AG04450 (cell line): ENCODE measurements at regions not wholly inside any gene's neighbourhood (a gene's known extent, or its start where the extent isn't known, plus 50 kb on each side); places are given as distances from the start of the nearest gene placed in this dataset.

Source experiments
- CTCF ChIA-PET: fragments of 300-600, 350-600 bp; formaldehyde crosslinking; extraction: SDS; loops from one replicate; lab custom pipeline; 2022; ENCODE audit warnings: antibody characterized with exemption, inconsistent platforms; lab: Charles Lee
- POLR2A ChIA-PET: fragments of 350-600 bp; formaldehyde crosslinking; extraction: SDS; loops from one replicate; lab custom pipeline; 2021; ENCODE audit warnings: antibody characterized with exemption, inconsistent platforms; lab: Yijun Ruan, JAX
- DNase-seq: peaks from one replicate; pipeline ENCODE4 v3.0.0-alpha.2; 2011; ENCODE audit warnings: low read depth, low spot score
- H3K27ac ChIP-seq: one replicate; pipeline ENCODE4 v1.5.1; 2012; ENCODE audit warnings: low read depth, low read length, control low read depth
- H3K27me3 ChIP-seq: one replicate; pipeline ENCODE4 v1.6.0; 2012; ENCODE audit warnings: low read length; ENCODE audit not compliant: control insufficient read depth, insufficient read depth
- H3K4me3 ChIP-seq: 2 replicates; pipeline ENCODE4 v1.5.1; 2011; ENCODE audit warnings: mild to moderate bottlenecking, low read depth, low read length, control low read depth
- H3K9me3 ChIP-seq: 2 replicates; pipeline ENCODE4 v1.5.1; 2012; ENCODE audit warnings: low read length; ENCODE audit not compliant: control insufficient read depth, insufficient read depth
- TF ChIP-seq, protein P1 (sequence below): IDR thresholded peaks from 2 replicates; pipeline ENCODE4 v1.5.1; 2011; ENCODE audit warnings: low read depth, low read length, control low read depth, inconsistent platforms

DNA sequence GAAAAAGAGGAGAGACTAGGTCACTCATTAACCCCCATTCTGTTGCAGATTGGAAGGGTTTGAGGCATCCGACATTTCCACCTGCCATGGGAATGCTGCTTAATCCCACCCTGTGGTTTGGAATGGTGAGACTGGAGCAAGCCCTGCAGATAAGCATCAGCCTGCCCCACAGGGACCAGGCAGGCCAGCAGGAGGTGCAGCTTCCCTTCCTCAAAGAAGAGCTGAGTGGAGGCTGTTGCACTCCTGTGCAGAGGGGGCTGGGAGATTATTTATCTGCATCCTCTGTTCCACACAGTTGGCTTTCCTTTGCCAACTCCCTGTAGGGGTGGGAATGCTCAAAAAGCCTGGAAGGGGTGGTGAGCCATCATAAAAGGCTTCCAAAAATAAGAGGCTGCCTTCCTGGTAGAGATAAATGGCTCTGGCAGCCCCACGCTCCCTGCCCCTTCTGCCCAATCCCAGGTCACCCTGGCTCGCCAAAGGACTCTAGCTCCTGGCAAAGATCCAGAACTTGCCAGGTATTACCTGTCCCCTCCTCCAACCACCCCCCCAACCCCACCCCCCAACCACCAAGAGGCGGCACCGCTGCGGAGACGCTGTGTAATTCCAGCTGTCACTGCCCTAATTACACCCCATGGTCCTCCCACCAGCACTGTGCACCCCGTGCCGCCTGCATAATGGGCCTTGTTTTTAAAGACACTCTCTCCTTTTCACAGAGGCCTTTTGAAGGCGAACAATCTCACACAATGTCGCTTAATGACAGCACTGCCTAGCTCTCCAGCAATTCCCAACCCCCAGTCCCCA, 83.0 kb upstream of the ZC3H12A start:
- H3K4me3 ChIP-seq, result no peak overlapping the region
- TF ChIP-seq, protein P1, sequence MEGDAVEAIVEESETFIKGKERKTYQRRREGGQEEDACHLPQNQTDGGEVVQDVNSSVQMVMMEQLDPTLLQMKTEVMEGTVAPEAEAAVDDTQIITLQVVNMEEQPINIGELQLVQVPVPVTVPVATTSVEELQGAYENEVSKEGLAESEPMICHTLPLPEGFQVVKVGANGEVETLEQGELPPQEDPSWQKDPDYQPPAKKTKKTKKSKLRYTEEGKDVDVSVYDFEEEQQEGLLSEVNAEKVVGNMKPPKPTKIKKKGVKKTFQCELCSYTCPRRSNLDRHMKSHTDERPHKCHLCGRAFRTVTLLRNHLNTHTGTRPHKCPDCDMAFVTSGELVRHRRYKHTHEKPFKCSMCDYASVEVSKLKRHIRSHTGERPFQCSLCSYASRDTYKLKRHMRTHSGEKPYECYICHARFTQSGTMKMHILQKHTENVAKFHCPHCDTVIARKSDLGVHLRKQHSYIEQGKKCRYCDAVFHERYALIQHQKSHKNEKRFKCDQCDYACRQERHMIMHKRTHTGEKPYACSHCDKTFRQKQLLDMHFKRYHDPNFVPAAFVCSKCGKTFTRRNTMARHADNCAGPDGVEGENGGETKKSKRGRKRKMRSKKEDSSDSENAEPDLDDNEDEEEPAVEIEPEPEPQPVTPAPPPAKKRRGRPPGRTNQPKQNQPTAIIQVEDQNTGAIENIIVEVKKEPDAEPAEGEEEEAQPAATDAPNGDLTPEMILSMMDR, result peak; percentile 23
- ChIA-PET POLR2A (no interaction called here), CTCF (interaction anchor here (0.6 kb wide), 1 partner anchor 925 kb away, joined by 4 read pairs; no protein-coding TSS in a partner anchor)
- DNase-seq, result no peak
- H3K9me3 ChIP-seq, result no peaks in the 10 kb centered on the region
- H3K27ac ChIP-seq, result no peak overlapping the region
- peaks cover 2% of the 10 kb centered on the region for H3K27me3 ChIP-seq

DNA sequence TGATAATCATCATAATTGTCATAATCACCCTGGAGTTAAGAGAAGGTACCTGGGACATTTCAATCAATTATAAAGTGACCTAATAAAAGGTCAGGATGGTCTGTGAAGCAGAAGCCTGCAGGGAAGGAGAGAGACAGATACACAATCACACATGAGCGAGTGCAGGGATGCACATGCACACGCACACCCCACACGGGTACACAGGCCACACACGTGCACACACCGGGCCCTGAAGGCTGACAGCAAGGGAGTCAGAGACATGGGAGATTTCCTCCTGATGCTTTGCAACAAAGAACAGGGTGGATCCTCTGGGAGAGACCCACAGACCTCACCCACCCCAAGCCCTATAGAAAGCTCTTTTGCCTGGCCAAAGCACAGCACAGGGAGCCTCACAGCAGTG, 82.3 kb upstream of the ZC3H12A start:
- no peak overlapping the region for H3K27ac ChIP-seq
- H3K9me3 ChIP-seq, result no peaks in the 10 kb centered on the region
- CTCF ChIA-PET, result no interaction called here
- H3K27me3 ChIP-seq, result peaks cover 2% of the 10 kb centered on the region
- POLR2A ChIA-PET, result no interaction called here
- no peak for DNase-seq
- TF ChIP-seq, protein P1, result no peak
- H3K4me3 ChIP-seq, result no peak overlapping the region

DNA sequence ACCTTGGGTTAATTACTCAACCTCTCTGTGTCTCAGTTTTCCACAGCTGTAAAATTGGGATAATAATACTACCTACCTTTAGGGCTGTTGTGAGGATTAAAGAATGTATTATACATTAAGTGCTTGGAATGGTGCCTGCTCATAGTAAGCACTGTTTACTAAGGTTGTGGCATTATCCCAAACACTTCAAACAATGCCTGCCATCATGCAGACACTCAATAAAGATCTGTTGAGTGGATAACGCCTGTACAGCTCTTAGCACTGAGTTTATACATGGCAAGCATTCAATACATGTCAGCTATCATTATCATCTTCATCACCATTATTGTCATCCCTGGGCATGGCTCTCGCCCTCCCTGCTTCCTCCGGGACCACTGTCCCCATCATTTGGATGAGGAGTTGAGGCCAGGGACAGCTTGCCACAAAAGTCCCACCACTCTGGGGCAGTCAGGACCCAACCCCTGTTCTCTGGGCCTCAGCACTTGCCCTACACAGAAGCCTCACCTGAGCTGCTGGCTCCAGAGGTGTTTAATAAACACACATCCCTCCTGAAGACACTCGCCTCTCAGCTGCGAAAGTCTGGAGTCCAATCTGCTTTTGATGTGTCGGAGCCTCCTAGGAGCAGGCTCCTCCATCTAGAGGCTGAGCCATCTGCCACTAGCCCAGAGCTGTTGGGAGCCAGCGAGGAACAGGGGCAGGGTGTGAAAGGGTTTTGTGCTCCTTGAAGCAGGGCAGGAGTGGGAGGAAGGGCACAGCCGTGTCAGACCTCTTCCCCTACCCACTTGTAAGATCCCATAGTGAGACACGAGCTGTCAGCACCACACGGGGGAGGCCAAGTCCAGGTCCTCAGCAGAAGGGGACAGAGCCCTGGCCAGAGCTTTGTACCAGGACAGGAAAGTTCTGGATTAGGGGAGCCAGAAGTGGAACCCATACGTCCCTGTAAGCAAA, 80.9 kb upstream of the ZC3H12A start:
- CTCF ChIA-PET, result no interaction called here
- TF ChIP-seq, protein P1, result no peak
- no peak overlapping the region for H3K27ac ChIP-seq
- POLR2A ChIA-PET, result no interaction called here
- H3K9me3 ChIP-seq, result no peaks in the 10 kb centered on the region
- no peak for DNase-seq
- no peak overlapping the region for H3K4me3 ChIP-seq
- peaks cover 2% of the 10 kb centered on the region for H3K27me3 ChIP-seq

DNA sequence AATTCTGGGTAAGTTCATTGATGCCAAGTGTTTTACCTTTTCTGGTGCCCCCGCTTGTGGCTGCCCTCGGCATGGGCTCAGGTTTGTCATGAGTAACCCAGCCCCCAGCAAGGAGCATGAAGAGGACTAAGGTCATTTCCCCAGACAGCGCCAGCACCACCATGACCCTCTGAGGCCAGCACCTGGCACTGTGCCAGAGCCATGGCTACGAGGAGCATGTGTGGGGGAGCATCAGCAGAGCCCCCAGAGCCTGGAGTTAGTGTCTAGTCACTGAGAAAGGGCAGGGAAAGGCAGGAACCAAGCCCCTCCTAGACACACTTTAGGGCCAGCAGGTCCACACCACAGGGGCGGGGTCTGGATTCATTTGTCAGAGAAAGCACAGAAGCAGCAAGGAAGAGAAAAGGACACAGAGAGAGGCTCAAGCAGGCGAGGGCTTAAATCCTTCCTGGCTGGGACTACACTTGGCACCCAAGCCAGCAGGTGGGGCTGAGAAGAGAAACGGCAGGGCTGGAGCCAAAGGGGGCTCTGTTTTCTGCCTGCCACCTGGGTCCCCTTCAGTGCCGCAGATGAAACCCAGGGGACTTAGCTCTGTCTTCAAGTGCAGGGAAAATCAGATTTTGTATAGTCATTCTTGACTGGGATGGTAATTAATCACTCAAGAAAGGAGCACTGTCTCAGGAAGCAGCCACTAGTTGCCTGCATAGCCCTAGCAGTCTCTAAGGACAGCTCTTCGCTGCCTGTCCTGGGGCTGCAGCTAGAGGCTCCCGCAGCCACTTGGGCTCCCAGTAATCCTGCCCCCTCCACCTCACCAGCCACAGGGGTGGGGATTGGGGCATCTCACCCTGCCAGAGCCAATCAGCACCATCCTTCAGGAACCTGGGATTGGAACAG, 79.6 kb upstream of the ZC3H12A start:
- no peak for DNase-seq
- CTCF ChIA-PET, result no interaction called here
- TF ChIP-seq, protein P1, result no peak

More for the DNA sequence above, 79.6 kb upstream of the ZC3H12A start:
- H3K27me3 ChIP-seq, result peaks cover 2% of the 10 kb centered on the region
- no peak overlapping the region for H3K4me3 ChIP-seq
- POLR2A ChIA-PET, result no interaction called here
- H3K27ac ChIP-seq, result no peak overlapping the region
- H3K9me3 ChIP-seq, result no peaks in the 10 kb centered on the region
